Suprapubic skin (tissue), 4 donors: ENCODE measurements at regions not wholly inside any gene's neighbourhood (a gene's known extent, or its start where the extent isn't known, plus 50 kb on each side); places are given as distances from the start of the nearest gene placed in this dataset.

Experiments used
- POLR2A ChIP-seq, 2 donors: fragments of 450-650 bp; IDR thresholded peaks; one replicate each; pipeline ENCODE4 v1.6.1; 2017; ENCODE audit warnings: antibody characterized with exemption in 2 of 2, mild to moderate bottlenecking in 2 of 2, moderate library complexity in 2 of 2
- POLR2AphosphoS5 ChIP-seq, 3 donors: sonication (generic); formaldehyde crosslinking; IDR thresholded peaks; one replicate each; pipeline ENCODE4 v1.6.1; 2017; ENCODE audit warnings: antibody characterized with exemption in 3 of 3

DNA sequence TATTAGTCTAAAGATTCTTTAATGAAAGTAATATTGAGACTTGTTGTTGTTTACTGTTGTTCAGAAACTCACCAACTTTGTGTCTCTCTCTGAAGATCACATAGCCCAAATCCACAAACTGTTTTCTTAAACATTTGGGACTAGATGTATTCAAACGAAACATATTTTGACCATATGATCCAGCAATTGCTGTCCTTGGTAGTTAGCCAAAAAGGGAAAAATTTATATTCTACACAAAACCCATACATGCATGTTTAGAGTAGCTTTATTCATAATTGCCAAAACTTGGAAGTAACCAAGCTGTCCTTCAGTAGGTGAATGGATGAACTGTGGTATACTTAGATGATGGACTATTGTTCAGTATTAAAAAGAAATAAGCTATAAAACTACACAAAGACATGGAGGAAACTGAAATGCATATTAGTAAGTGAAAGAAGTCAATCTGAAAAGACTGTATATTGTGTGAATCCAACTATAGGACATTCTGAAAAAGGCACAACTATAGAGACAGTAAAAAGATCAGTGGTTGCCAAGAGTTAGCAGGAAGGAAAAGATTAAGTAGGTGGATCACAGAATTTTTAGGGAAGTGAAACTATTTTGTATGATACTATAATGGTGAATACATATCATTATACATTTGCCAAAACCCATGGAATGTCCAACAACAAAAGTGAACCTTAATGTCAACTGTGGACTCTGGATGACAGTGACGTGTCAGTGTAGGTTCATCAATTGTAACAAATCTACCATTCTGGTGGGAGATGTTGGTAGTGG, 442.9 kb downstream of the INSC start:
- TF ChIP-seq POLR2A (IDR thresholded peaks at IDR 0.05) (no peak), POLR2AphosphoS5 (IDR thresholded peaks at IDR 0.05) (no peak)
